Loucy (cell line): ENCODE measurements at regions not wholly inside any gene's neighbourhood (a gene's known extent, or its start where the extent isn't known, plus 50 kb on each side); places are given as distances from the start of the nearest gene placed in this dataset.

Source experiments
- H2AFZ ChIP-seq: fragments of 200-600 bp; sonication (generic); 2 replicates; pipeline ENCODE4 v1.6.0; 2016; ENCODE audit warnings: antibody characterized with exemption, mild to moderate bottlenecking, low read length, moderate library complexity
- H3F3A ChIP-seq: fragments of 200-600 bp; 2 replicates; pipeline ENCODE4 v1.6.0; 2016; ENCODE audit warnings: antibody characterized with exemption, low read depth, mild to moderate bottlenecking
- H3K27me3 ChIP-seq: fragments of 200-600 bp; sonication (generic); 2 replicates; pipeline ENCODE4 v1.6.1; 2014; ENCODE audit warnings: low read length, mild to moderate bottlenecking; ENCODE audit not compliant: insufficient read depth, poor library complexity, severe bottlenecking
- H3K36me3 ChIP-seq: fragments of 200-600 bp; sonication (generic); 2 replicates; pipeline ENCODE4 v1.6.1; 2016; ENCODE audit warnings: low read length; ENCODE audit not compliant: insufficient read depth
- H3K4me1 ChIP-seq: fragments of 200-600 bp; sonication (generic); 2 replicates; pipeline ENCODE4 v1.5.1; 2014; ENCODE audit warnings: low read length, mild to moderate bottlenecking; ENCODE audit not compliant: insufficient read depth, poor library complexity, severe bottlenecking
- H3K4me2 ChIP-seq: fragments of 200-600 bp; sonication (generic); 2 replicates; pipeline ENCODE4 v1.6.0; 2014; ENCODE audit warnings: antibody characterized with exemption, low read length, low read depth, mild to moderate bottlenecking; ENCODE audit not compliant: poor library complexity, severe bottlenecking
- H3K4me3 ChIP-seq: fragments of 200-600 bp; sonication (generic); 2 replicates; pipeline ENCODE4 v1.5.1; 2014; ENCODE audit warnings: low read length, mild to moderate bottlenecking, mixed read lengths; ENCODE audit not compliant: poor library complexity, severe bottlenecking
- H3K79me2 ChIP-seq: fragments of 200-600 bp; sonication (generic); 2 replicates; pipeline ENCODE4 v1.6.1; 2014; ENCODE audit warnings: low read length; ENCODE audit not compliant: insufficient read depth
- H3K9ac ChIP-seq: fragments of 200-600 bp; sonication (generic); 2 replicates; pipeline ENCODE4 v1.6.0; 2014; ENCODE audit warnings: mild to moderate bottlenecking, low read depth, low read length, moderate library complexity; ENCODE audit not compliant: poor library complexity, severe bottlenecking
- H3K9me2 ChIP-seq: fragments of 200-600 bp; sonication (generic); replicated peaks from 2 replicates; pipeline ENCODE4 v1.6.1; 2016; ENCODE audit warnings: low read depth, low read length, mixed read lengths
- H3K9me3 ChIP-seq: fragments of 200-600 bp; sonication (generic); 2 replicates; pipeline ENCODE4 v1.6.1; 2014; ENCODE audit warnings: mild to moderate bottlenecking, antibody characterized with exemption, low read length, low read depth; ENCODE audit not compliant: insufficient read depth
- H4K20me1 ChIP-seq: fragments of 200-600 bp; sonication (generic); 2 replicates; pipeline ENCODE4 v1.6.0; 2014; ENCODE audit warnings: antibody characterized with exemption, low read length, mild to moderate bottlenecking; ENCODE audit not compliant: insufficient read depth, poor library complexity, severe bottlenecking
- CTCF ChIP-seq: fragments of 200-600 bp; sonication (generic); conservative IDR thresholded peaks from 2 replicates; pipeline ENCODE4 v1.5.1; 2014; ENCODE audit warnings: mild to moderate bottlenecking, antibody characterized with exemption, low read length
- EZH2phosphoT487 ChIP-seq: fragments of 200-600 bp; IDR thresholded peaks from 2 replicates; pipeline ENCODE4 v1.6.1; 2018; ENCODE audit warnings: antibody characterized with exemption, mild to moderate bottlenecking, moderate library complexity, borderline replicate concordance

DNA sequence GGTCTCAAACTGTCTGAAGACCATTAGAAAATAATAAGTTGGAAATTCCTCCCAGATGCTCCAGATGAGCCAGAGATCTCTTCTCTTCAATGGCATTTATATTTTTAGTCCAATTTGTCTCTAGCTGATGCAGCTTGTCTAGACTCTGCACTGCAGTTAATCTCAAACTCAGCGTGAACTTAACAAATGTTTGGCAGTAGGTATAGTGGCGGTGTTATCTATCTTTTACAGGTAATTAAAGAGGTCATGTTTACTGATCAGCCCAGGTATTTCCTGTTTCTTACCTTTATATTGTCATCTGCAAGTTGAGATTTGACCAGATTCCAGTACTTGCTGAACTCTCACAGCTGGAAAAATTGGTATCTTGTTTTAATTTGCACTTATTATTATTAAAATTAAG, 1024.5 kb upstream of the ADGRL2 start:
- no peaks in the 10 kb centered on the region for H3K9me2 ChIP-seq
- no peaks in the 10 kb centered on the region for H3K9me3 ChIP-seq
- no peak overlapping the region for H2AFZ ChIP-seq
- H3F3A ChIP-seq = no peaks in the 10 kb centered on the region
- no peak overlapping the region for H3K9ac ChIP-seq
- no peak overlapping the region for H3K4me3 ChIP-seq
- no peaks in the 10 kb centered on the region for H3K27me3 ChIP-seq
- H3K36me3 ChIP-seq = no peaks in the 10 kb centered on the region
- no peaks in the 10 kb centered on the region for H3K79me2 ChIP-seq
- no peak for TF ChIP-seq EZH2phosphoT487
- no peak for TF ChIP-seq CTCF
- no peak overlapping the region for H3K4me2 ChIP-seq
- no peaks in the 10 kb centered on the region for H4K20me1 ChIP-seq
- no peaks in the 10 kb centered on the region for H3K4me1 ChIP-seq

GRCh38 chr1:80769208-80769750, 1031.5 kb upstream of the ADGRL2 start:
- H3K9ac ChIP-seq = no peak overlapping the region
- H3K36me3 ChIP-seq = no peaks in the 10 kb centered on the region
- H2AFZ ChIP-seq = no peak overlapping the region
- H3K9me2 ChIP-seq = no peaks in the 10 kb centered on the region
- H3K4me2 ChIP-seq = no peak overlapping the region
- H4K20me1 ChIP-seq = no peaks in the 10 kb centered on the region
- no peak for TF ChIP-seq EZH2phosphoT487
- TF ChIP-seq CTCF = no peak
- no peaks in the 10 kb centered on the region for H3K4me1 ChIP-seq
- H3K79me2 ChIP-seq = no peaks in the 10 kb centered on the region
- H3K4me3 ChIP-seq = no peak overlapping the region
- H3K9me3 ChIP-seq = no peaks in the 10 kb centered on the region
- H3K27me3 ChIP-seq = no peaks in the 10 kb centered on the region
- H3F3A ChIP-seq = no peaks in the 10 kb centered on the region

DNA sequence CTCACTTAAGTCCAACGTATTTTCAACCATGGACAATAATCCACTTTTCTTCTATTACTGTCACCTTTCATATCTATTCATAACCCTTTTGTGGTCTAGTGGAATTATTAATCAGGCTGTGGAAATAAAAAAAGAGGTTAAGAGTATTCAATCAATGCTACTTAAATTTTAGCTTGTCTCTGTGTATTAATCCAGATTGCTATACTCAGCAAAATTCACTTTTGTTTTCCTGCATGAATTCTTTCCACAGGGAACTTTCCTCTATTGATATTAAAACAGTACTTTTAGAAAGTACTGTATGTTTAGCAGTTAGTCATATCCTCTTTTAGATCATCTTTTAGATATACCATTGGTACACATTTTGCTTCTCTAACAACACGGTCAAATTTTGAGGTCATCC, 1033.0 kb upstream of the ADGRL2 start:
- H2AFZ ChIP-seq = no peak overlapping the region

More for the DNA sequence above, 1033.0 kb upstream of the ADGRL2 start:
- H3K4me2 ChIP-seq = no peak overlapping the region
- no peaks in the 10 kb centered on the region for H3K4me1 ChIP-seq
- no peaks in the 10 kb centered on the region for H3K79me2 ChIP-seq
- no peaks in the 10 kb centered on the region for H3K27me3 ChIP-seq
- no peaks in the 10 kb centered on the region for H4K20me1 ChIP-seq
- H3K9me3 ChIP-seq = no peaks in the 10 kb centered on the region
- no peak overlapping the region for H3K9ac ChIP-seq
- no peaks in the 10 kb centered on the region for H3K9me2 ChIP-seq
- TF ChIP-seq CTCF (no peak), EZH2phosphoT487 (no peak)
- H3K36me3 ChIP-seq = no peaks in the 10 kb centered on the region
- H3F3A ChIP-seq = no peaks in the 10 kb centered on the region
- H3K4me3 ChIP-seq = no peak overlapping the region
